H9 (cell line): ENCODE measurements at regions not wholly inside any gene's neighbourhood (a gene's known extent, or its start where the extent isn't known, plus 50 kb on each side); places are given as distances from the start of the nearest gene placed in this dataset.

Source experiments
- DNase-seq: peaks from one replicate; pipeline ENCODE4 v3.0.0-alpha.2; 2017
- H2AFZ ChIP-seq: one replicate; pipeline ENCODE4 v1.6.1; 2013; ENCODE audit warnings: mild to moderate bottlenecking, low read length, control low read depth, moderate library complexity
- H2AK5ac ChIP-seq: 2 replicates; pipeline ENCODE4 v1.6.1; 2013; ENCODE audit warnings: low read length, control low read depth, mixed read lengths; ENCODE audit not compliant: insufficient read length
- H2BK120ac ChIP-seq: one replicate; pipeline ENCODE4 v1.6.1; 2013; ENCODE audit warnings: low read depth, mild to moderate bottlenecking, low read length, control low read depth, inconsistent platforms; ENCODE audit not compliant: poor library complexity, severe bottlenecking
- H2BK12ac ChIP-seq: 2 replicates; pipeline ENCODE4 v1.6.1; 2013; ENCODE audit warnings: low read length, control low read depth, mixed read lengths, low read depth; ENCODE audit not compliant: insufficient read length
- H2BK15ac ChIP-seq: 2 replicates; pipeline ENCODE4 v1.6.1; 2013; ENCODE audit warnings: low read depth, low read length, control low read depth
- H2BK20ac ChIP-seq: one replicate; pipeline ENCODE4 v1.6.1; 2013; ENCODE audit warnings: low read depth, mild to moderate bottlenecking, low read length, control low read depth, inconsistent platforms; ENCODE audit not compliant: poor library complexity, severe bottlenecking
- H2BK5ac ChIP-seq: 2 replicates; pipeline ENCODE4 v1.6.1; 2013; ENCODE audit warnings: low read length, control low read depth, mixed read lengths; ENCODE audit not compliant: insufficient read length
- H3K14ac ChIP-seq: 2 replicates; pipeline ENCODE4 v1.6.1; 2013; ENCODE audit warnings: low read length, control low read depth; ENCODE audit not compliant: insufficient read depth
- H3K18ac ChIP-seq: 2 replicates; pipeline ENCODE4 v1.6.1; 2013; ENCODE audit warnings: low read depth, mild to moderate bottlenecking, mixed read lengths, low read length, control low read depth; ENCODE audit not compliant: insufficient read length
- H3K23ac ChIP-seq: 2 replicates; pipeline ENCODE4 v1.6.1; 2013; ENCODE audit warnings: low read length, control low read depth, mixed read lengths, low read depth; ENCODE audit not compliant: insufficient read length
- H3K23me2 ChIP-seq: 2 replicates; pipeline ENCODE4 v1.6.1; 2013; ENCODE audit warnings: low read depth, mild to moderate bottlenecking, mixed read lengths, low read length, control low read depth; ENCODE audit not compliant: insufficient read length, poor library complexity, severe bottlenecking
- H3K27ac ChIP-seq: 2 replicates; pipeline ENCODE4 v1.5.1; 2013; ENCODE audit warnings: low read length, control low read depth, mixed read lengths, low read depth; ENCODE audit not compliant: insufficient read length
- H3K27me3 ChIP-seq: 2 replicates; pipeline ENCODE4 v1.6.1; 2013; ENCODE audit warnings: low read length, control low read depth, inconsistent platforms; ENCODE audit not compliant: insufficient read depth
- H3K4ac ChIP-seq: 2 replicates; pipeline ENCODE4 v1.6.1; 2013; ENCODE audit warnings: low read depth, mild to moderate bottlenecking, control low read depth, inconsistent platforms, low read length, moderate library complexity
- H3K4me1 ChIP-seq: 2 replicates; pipeline ENCODE4 v1.6.1; 2013; ENCODE audit warnings: low read length, control low read depth, inconsistent platforms; ENCODE audit not compliant: insufficient read depth
- H3K4me2 ChIP-seq: 2 replicates; pipeline ENCODE4 v1.6.1; 2013; ENCODE audit warnings: low read length, control low read depth, mixed read lengths; ENCODE audit not compliant: insufficient read length, insufficient read depth
- H3K56ac ChIP-seq: 2 replicates; pipeline ENCODE4 v1.6.1; 2013; ENCODE audit warnings: low read depth, mild to moderate bottlenecking, mixed read lengths, low read length, control low read depth; ENCODE audit not compliant: insufficient read length
- H3K79me1 ChIP-seq: 2 replicates; pipeline ENCODE4 v1.6.1; 2013; ENCODE audit warnings: low read depth, mild to moderate bottlenecking, moderate library complexity, low read length, control low read depth, inconsistent platforms; ENCODE audit not compliant: insufficient read depth, poor library complexity, severe bottlenecking
- H3K79me2 ChIP-seq: 2 replicates; pipeline ENCODE4 v1.6.1; 2013; ENCODE audit warnings: low read length, control low read depth, inconsistent platforms; ENCODE audit not compliant: insufficient read depth
- H3K9ac ChIP-seq: 2 replicates; pipeline ENCODE4 v1.6.1; 2013; ENCODE audit warnings: low read length, control low read depth, mixed read lengths; ENCODE audit not compliant: insufficient read length; ENCODE audit errors: extremely low read depth
- H3K9me3 ChIP-seq: one replicate; pipeline ENCODE4 v1.6.1; 2013; ENCODE audit warnings: low read depth, low read length, inconsistent platforms; ENCODE audit not compliant: control insufficient read depth
- H3T11ph ChIP-seq: one replicate; pipeline ENCODE4 v1.6.1; 2013; ENCODE audit warnings: mild to moderate bottlenecking, low read length, control low read depth, inconsistent platforms
- H4K20me1 ChIP-seq: one replicate; pipeline ENCODE4 v1.6.1; 2013; ENCODE audit not compliant: control insufficient read depth, insufficient read length, insufficient read depth
- H4K5ac ChIP-seq: 2 replicates; pipeline ENCODE4 v1.6.1; 2013; ENCODE audit warnings: low read depth, mild to moderate bottlenecking, mixed read lengths, low read length, control low read depth; ENCODE audit not compliant: insufficient read length
- H4K8ac ChIP-seq: replicated peaks from 2 replicates; pipeline ENCODE4 v1.6.1; 2013; ENCODE audit warnings: low read length, control low read depth, mixed read lengths, low read depth; ENCODE audit not compliant: insufficient read length
- H4K91ac ChIP-seq: 2 replicates; pipeline ENCODE4 v1.6.1; 2013; ENCODE audit warnings: low read depth, mild to moderate bottlenecking, moderate library complexity, mixed read lengths, low read length, control low read depth; ENCODE audit not compliant: insufficient read length
- H3K27ac Mint-ChIP-seq, 3 experiments: 2 replicates in 2 of 3; 3 replicates in 1 of 3; pipeline ENCODE4 v1.8.0; 2020 to 2021; ENCODE audit warnings: mixed read lengths in 3 of 3, mild to moderate bottlenecking in 1 of 3, moderate library complexity in 1 of 3
- H3K27me3 Mint-ChIP-seq: 2 replicates; pipeline ENCODE4 v1.8.0; 2021; ENCODE audit warnings: low read depth, mild to moderate bottlenecking, moderate library complexity, mixed read lengths
- H3K36me3 Mint-ChIP-seq, 3 experiments: 2 replicates in 2 of 3; 3 replicates in 1 of 3; pipeline ENCODE4 v1.8.0; 2020 to 2021; ENCODE audit warnings: low read depth in 3 of 3, mixed read lengths in 3 of 3; ENCODE audit not compliant: insufficient read depth in 1 of 3
- H3K4me1 Mint-ChIP-seq, 2 experiments: 2 replicates each; pipeline ENCODE4 v1.8.0; 2020; ENCODE audit warnings: mixed read lengths in 2 of 2
- H3K4me3 Mint-ChIP-seq, 2 experiments: 2 replicates in 1 of 2; 3 replicates in 1 of 2; pipeline ENCODE4 v1.8.0; 2020 to 2021; ENCODE audit warnings: mild to moderate bottlenecking in 2 of 2, mixed read lengths in 2 of 2, moderate library complexity in 1 of 2
- H3K9me3 Mint-ChIP-seq, 2 experiments: 2 replicates in 1 of 2; 3 replicates in 1 of 2; pipeline ENCODE4 v1.8.0; 2020; ENCODE audit warnings: mild to moderate bottlenecking in 2 of 2, mixed read lengths in 2 of 2, moderate library complexity in 1 of 2
- CTCF ChIP-seq: fragments of 200-600 bp; sonication (generic); conservative IDR thresholded peaks from 3 replicates; pipeline ENCODE4 v1.8.0; 2021; ENCODE audit warnings: antibody characterized with exemption, mild to moderate bottlenecking

DNA sequence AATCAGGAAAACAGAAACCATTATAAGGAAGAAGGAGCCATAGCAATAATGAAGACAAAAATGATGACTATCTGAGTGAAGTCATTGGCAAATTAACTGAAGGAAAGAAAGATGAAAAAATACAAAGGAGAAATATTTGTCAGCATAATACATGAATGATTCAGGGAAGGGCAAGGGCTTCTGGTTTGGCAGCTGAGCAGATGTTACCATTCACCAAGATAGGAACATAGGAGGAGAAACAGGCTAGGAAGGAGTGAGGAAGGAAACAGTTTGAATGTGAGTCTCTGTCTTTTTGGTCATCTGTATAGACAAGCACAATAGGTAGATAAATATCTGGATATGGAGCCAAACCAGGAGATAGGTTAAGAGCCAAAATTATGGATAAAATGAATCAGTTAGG lies 296.0 kb downstream of the ISL1 start:
- no peaks in the 10 kb centered on the region for H3K9me3 Mint-ChIP-seq
- no peak overlapping the region for H2BK12ac ChIP-seq

More for the DNA sequence above, 296.0 kb downstream of the ISL1 start:
- no peak overlapping the region for H3K9ac ChIP-seq
- H3K4me1 ChIP-seq = no peaks in the 10 kb centered on the region
- H3K27me3 ChIP-seq = no peaks in the 10 kb centered on the region
- H3K23me2 ChIP-seq = no peaks in the 10 kb centered on the region
- no peak overlapping the region for H4K5ac ChIP-seq
- no peak overlapping the region for H3T11ph ChIP-seq
- no peak overlapping the region for H3K27ac ChIP-seq
- H3K9me3 ChIP-seq = no peaks in the 10 kb centered on the region
- H2BK20ac ChIP-seq = no peak overlapping the region
- TF ChIP-seq CTCF = no peak
- H3K4me3 Mint-ChIP-seq = no peak overlapping the region
- no peak for DNase-seq
- no peak overlapping the region for H3K27ac Mint-ChIP-seq
- no peaks in the 10 kb centered on the region; the same call in 1 of the 2 replicates for H3K27me3 Mint-ChIP-seq
- H3K23ac ChIP-seq = no peak overlapping the region
- no peak overlapping the region for H3K56ac ChIP-seq
- H2AK5ac ChIP-seq = no peak overlapping the region
- H3K14ac ChIP-seq = no peak overlapping the region
- H2BK120ac ChIP-seq = no peak overlapping the region
- no peak overlapping the region for H3K4ac ChIP-seq
- H3K79me1 ChIP-seq = no peaks in the 10 kb centered on the region
- no peak overlapping the region for H2BK5ac ChIP-seq
- H2BK15ac ChIP-seq = no peak overlapping the region
- no peaks in the 10 kb centered on the region for H3K4me1 Mint-ChIP-seq
- H4K20me1 ChIP-seq = no peaks in the 10 kb centered on the region
- no peak overlapping the region for H4K91ac ChIP-seq
- no peak overlapping the region for H3K18ac ChIP-seq
- no peak overlapping the region for H3K4me2 ChIP-seq
- no peaks in the 10 kb centered on the region for H3K79me2 ChIP-seq
- H2AFZ ChIP-seq = no peak overlapping the region
- no peaks in the 10 kb centered on the region for H3K36me3 Mint-ChIP-seq
- no peak overlapping the region for H4K8ac ChIP-seq
